HepG2 (cell line): ENCODE measurements at regions not wholly inside any gene's neighbourhood (a gene's known extent, or its start where the extent isn't known, plus 50 kb on each side); places are given as distances from the start of the nearest gene placed in this dataset.

Source experiments
- ATAC-seq: fragments of 200-7000 bp; cut with Tn5 transposase; 3 replicates; pipeline ENCODE4 v1.9.1; 2020; ENCODE audit warnings: mild to moderate bottlenecking, moderate library complexity
- BruUV-seq: library from RNA; stranded (reverse); fragments of 400-500 nt; replicated peaks from 2 replicates; lab custom pipeline; 2021; lab: Mats Ljungman, UMichigan
- CTCF ChIA-PET: fragments of 300-600 bp; formaldehyde crosslinking; extraction: SDS; loops from one replicate; lab custom pipeline; 2021; ENCODE audit warnings: low total read pairs, inconsistent platforms, low intra/inter-chr PET ratio; lab: Yijun Ruan, JAX
- POLR2A ChIA-PET: fragments of 350-600 bp; sonication (Branson Sonifier 250); formaldehyde crosslinking; loops from one replicate; lab custom pipeline; 2020; ENCODE audit warnings: antibody characterized with exemption, inconsistent platforms; lab: Yijun Ruan, JAX
- DNase-seq: peaks from one replicate; pipeline ENCODE4 v3.0.0-alpha.2; 2015; ENCODE audit warnings: low spot score
- FAIRE-seq: peaks from 3 replicates; lab custom pipeline; 2011; peaks lifted over from hg19 to GRCh38; lab: Jason Lieb, UNC
- H2AFZ ChIP-seq: one replicate; pipeline ENCODE4 v1.6.1; 2011; ENCODE audit warnings: low read length, inconsistent platforms
- H3K27ac ChIP-seq: fragments of 300-600 bp; 3 replicates; pipeline ENCODE4 v1.8.0; 2011; ENCODE audit warnings: mixed run types, mild to moderate bottlenecking, mixed read lengths, low read length, inconsistent platforms; ENCODE audit not compliant: insufficient read depth; ENCODE audit errors: extremely low read length
- H3K27me3 ChIP-seq, 2 experiments: fragments of 200-600 bp in 1 of 2; 2 replicates in 1 of 2; 3 replicates in 1 of 2; pipeline versions ENCODE4 v1.6.0 to v1.8.0; 2011; ENCODE audit warnings: low read length in 2 of 2, mild to moderate bottlenecking in 2 of 2, moderate library complexity in 2 of 2, inconsistent platforms in 1 of 2; ENCODE audit not compliant: insufficient read depth in 2 of 2, control insufficient read depth in 1 of 2
- H3K36me3 ChIP-seq, 2 experiments: fragments of 200-600 bp in 1 of 2; replicated peaks in 1 of 2; 2 replicates in 1 of 2; 3 replicates in 1 of 2; pipeline versions ENCODE4 v1.5.1 to v1.8.0; 2011; ENCODE audit warnings: low read length in 2 of 2, inconsistent platforms in 1 of 2; ENCODE audit not compliant: insufficient read depth in 2 of 2, control insufficient read depth in 1 of 2
- H3K4me1 ChIP-seq: 2 replicates; pipeline ENCODE4 v1.5.1; 2012; ENCODE audit warnings: low read length, inconsistent platforms; ENCODE audit not compliant: insufficient read depth
- H3K4me2 ChIP-seq: 2 replicates; pipeline ENCODE4 v1.6.0; 2011; ENCODE audit warnings: low read depth, low read length, inconsistent platforms
- H3K4me3 ChIP-seq, 3 experiments: fragments of 200-600 bp in 1 of 3; sonication (generic), shearing (Covaris generic) in 1 of 3; replicated peaks in 1 of 3; 2 replicates each; pipeline ENCODE4 v1.5.1; 2011 to 2016; ENCODE audit warnings: low read length in 3 of 3, inconsistent platforms in 2 of 3, low read depth in 2 of 3, mild to moderate bottlenecking in 2 of 3, control low read depth in 1 of 3, mixed read lengths in 1 of 3; ENCODE audit not compliant: insufficient read depth in 1 of 3
- H3K79me2 ChIP-seq: one replicate; pipeline ENCODE4 v1.6.1; 2011; ENCODE audit warnings: low read length, inconsistent platforms; ENCODE audit not compliant: insufficient read depth
- H3K9ac ChIP-seq: 2 replicates; pipeline ENCODE4 v1.6.0; 2011; ENCODE audit warnings: mild to moderate bottlenecking, low read depth, low read length, inconsistent platforms; ENCODE audit not compliant: insufficient read depth
- H3K9me3 ChIP-seq: 2 replicates; pipeline ENCODE4 v1.5.1; 2012; ENCODE audit warnings: mild to moderate bottlenecking, low read length
- H4K20me1 ChIP-seq: 2 replicates; pipeline ENCODE4 v1.6.0; 2011; ENCODE audit warnings: inconsistent platforms, mild to moderate bottlenecking, low read length, moderate library complexity; ENCODE audit not compliant: insufficient read depth
- CBFB ChIP-seq: sonication (generic); formaldehyde crosslinking; IDR thresholded peaks from 2 replicates; pipeline ENCODE4 v1.4.0; 2020; ENCODE audit warnings: missing genetic modification reagents
- ETV6 ChIP-seq: sonication (generic); formaldehyde crosslinking; conservative IDR thresholded peaks from 2 replicates; pipeline ENCODE4 v1.4.0; 2020; ENCODE audit warnings: missing genetic modification reagents
- EZH2 ChIP-seq: conservative IDR thresholded peaks from 2 replicates; pipeline ENCODE4 v1.6.1; 2012; ENCODE audit warnings: mild to moderate bottlenecking, low read depth, low read length, moderate library complexity
- FOXO1 ChIP-seq: sonication (generic); formaldehyde crosslinking; IDR thresholded peaks from 2 replicates; pipeline ENCODE4 v1.4.0; 2020; ENCODE audit warnings: missing genetic modification reagents
- KMT2B ChIP-seq: IDR thresholded peaks from 2 replicates; pipeline ENCODE4 v1.6.1; 2016; ENCODE audit warnings: missing genetic modification reagents, missing compliant biosample characterization
- ZEB1 ChIP-seq: IDR thresholded peaks from 2 replicates; pipeline ENCODE4 v1.6.1; 2012; ENCODE audit warnings: mild to moderate bottlenecking, low read depth, inconsistent platforms; ENCODE audit not compliant: insufficient replicate concordance
- ZNF138 ChIP-seq: sonication (generic); formaldehyde crosslinking; IDR thresholded peaks from 2 replicates; pipeline ENCODE4 v1.5.0; 2020; ENCODE audit warnings: mild to moderate bottlenecking, low read depth, missing genetic modification reagents
- ZNF282 ChIP-seq: fragments of 450-650 bp; IDR thresholded peaks from 2 replicates; pipeline ENCODE4 v1.6.1; 2018; ENCODE audit not compliant: partially characterized antibody
- ZNF383 ChIP-seq: sonication (generic); formaldehyde crosslinking; IDR thresholded peaks from 2 replicates; pipeline ENCODE4 v1.4.0; 2020; ENCODE audit warnings: missing genetic modification reagents, mild to moderate bottlenecking, borderline replicate concordance
- ZNF878 ChIP-seq: sonication (generic); formaldehyde crosslinking; IDR thresholded peaks from 2 replicates; pipeline ENCODE4 v1.8.1; 2023; ENCODE audit warnings: mild to moderate bottlenecking, missing genetic modification reagents, moderate library complexity
- WGBS: methylation state at CpG from one replicate; pipeline ENCODE4 v1.1.6; 2017; ENCODE audit warnings: low lambda C conversion rate; 5-methylcytosine and 5-hydroxymethylcytosine counted together
- in situ Hi-C: cut with HindIII; loops from 2 replicates; pipeline ENCODE4 v1.10.0; 2017; ENCODE audit warnings: low pct_unique_long_range_greater_than_20kb; ENCODE audit not compliant: extremely low pct_ligation_motif_present
- intact Hi-C: fragments of 100-400 bp; cut with micrococcal nuclease; formaldehyde crosslinking; loops from one replicate; pipeline ENCODE4 v1.10.0; 2022; ENCODE audit not compliant: unreplicated experiment
- TF ChIP-seq, protein P1 (sequence below): sonication (generic); formaldehyde crosslinking; IDR thresholded peaks from 2 replicates; pipeline ENCODE4 v1.5.0; 2020; ENCODE audit warnings: mild to moderate bottlenecking, low read depth, missing genetic modification reagents, borderline replicate concordance
- TF ChIP-seq, protein P2 (sequence below): sonication (generic); formaldehyde crosslinking; IDR thresholded peaks from 2 replicates; pipeline ENCODE4 v1.5.0; 2020; ENCODE audit warnings: missing genetic modification reagents, mild to moderate bottlenecking, borderline replicate concordance
- TF ChIP-seq, protein P3 (sequence below): sonication (generic); formaldehyde crosslinking; IDR thresholded peaks from 2 replicates; pipeline ENCODE4 v1.5.0; 2020; ENCODE audit warnings: missing genetic modification reagents

DNA sequence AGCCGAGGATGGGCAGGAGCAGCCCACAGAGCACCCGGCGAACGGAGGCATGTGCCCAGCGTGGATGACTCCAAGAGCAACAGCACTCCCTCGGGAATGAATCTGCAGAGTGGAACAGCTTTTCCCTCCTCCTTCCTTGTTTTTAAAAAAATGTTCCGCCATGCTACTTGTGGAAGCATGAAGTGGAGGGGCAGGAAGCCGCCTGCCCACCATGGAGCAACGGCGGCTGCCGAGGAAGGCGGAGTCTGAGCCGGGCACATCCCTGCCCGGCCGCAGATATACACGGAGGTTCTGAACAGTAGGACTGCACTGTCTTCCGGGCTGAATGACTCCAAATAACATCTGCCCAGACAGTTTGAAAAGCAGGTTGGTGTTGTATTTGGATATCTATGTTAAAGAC, 65.2 kb downstream of the SOX1 start (continued):
- TF ChIP-seq, protein P1, sequence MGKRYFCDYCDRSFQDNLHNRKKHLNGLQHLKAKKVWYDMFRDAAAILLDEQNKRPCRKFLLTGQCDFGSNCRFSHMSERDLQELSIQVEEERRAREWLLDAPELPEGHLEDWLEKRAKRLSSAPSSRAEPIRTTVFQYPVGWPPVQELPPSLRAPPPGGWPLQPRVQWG (CRISPR knock-in tag): no peak
- no peak for TF ChIP-seq FOXO1 (CRISPR knock-in tag)
- TF ChIP-seq KMT2B: no peak
- no peak for TF ChIP-seq ZEB1
- TF ChIP-seq, protein P2, sequence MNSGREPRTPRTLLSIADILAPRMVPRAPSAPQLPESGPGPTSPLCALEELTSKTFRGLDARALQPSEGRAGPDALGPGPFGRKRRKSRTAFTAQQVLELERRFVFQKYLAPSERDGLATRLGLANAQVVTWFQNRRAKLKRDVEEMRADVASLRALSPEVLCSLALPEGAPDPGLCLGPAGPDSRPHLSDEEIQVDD (CRISPR knock-in tag): no peak
- no peak for TF ChIP-seq EZH2
- no peak for TF ChIP-seq ZNF138 (CRISPR knock-in tag)
- no peak for TF ChIP-seq ZNF878 (CRISPR knock-in tag)
- TF ChIP-seq ZNF383 (CRISPR knock-in tag): no peak
- TF ChIP-seq, protein P3, sequence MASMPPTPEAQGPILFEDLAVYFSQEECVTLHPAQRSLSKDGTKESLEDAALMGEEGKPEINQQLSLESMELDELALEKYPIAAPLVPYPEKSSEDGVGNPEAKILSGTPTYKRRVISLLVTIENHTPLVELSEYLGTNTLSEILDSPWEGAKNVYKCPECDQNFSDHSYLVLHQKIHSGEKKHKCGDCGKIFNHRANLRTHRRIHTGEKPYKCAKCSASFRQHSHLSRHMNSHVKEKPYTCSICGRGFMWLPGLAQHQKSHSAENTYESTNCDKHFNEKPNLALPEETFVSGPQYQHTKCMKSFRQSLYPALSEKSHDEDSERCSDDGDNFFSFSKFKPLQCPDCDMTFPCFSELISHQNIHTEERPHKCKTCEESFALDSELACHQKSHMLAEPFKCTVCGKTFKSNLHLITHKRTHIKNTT (CRISPR knock-in tag): no peak
- TF ChIP-seq ZNF282: no peak

DNA sequence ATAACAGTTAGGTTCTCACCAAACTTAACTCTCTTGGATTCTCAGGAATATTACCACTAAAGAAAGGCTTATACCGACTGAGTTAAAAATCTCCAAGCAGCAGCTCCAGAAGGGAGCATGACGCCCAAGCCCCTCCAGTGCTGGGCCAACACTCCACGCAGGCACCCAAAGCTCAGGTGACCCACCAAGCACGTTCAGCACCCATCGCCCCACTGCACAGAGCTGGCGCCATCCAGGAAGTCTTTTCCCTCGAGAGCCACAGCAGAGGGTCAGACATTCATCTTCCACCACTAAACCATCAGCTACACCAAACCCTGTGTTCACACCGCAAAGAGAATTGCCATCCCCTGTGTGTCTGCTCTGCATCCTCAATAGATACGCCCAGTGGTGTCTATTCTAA, 65.7 kb downstream of the SOX1 start:
- BruUV-seq: no TSS peak
- WGBS: 19% methylated on average over 8 of the region's 9 CpGs
- no peak overlapping the region for H3K9ac ChIP-seq
- H3K27me3 ChIP-seq: peaks cover 4 to 69% of the 10 kb centered on the region in 2 experiments
- in situ Hi-C loops: no loop called here
- ATAC-seq: no peak
- H4K20me1 ChIP-seq: no peaks in the 10 kb centered on the region
- CTCF ChIA-PET: no interaction called here
- H3K36me3 ChIP-seq: no peaks in the 10 kb centered on the region
- no peak for TF ChIP-seq ETV6 (CRISPR knock-in tag)
- no peak for TF ChIP-seq CBFB
- TF ChIP-seq, all 625 proteins: peak for 0
- no peaks in the 10 kb centered on the region for H3K79me2 ChIP-seq
- H3K4me3 ChIP-seq: no peak overlapping the region
- H3K9me3 ChIP-seq: no peaks in the 10 kb centered on the region
- FAIRE-seq (no peak), DNase-seq (no peak)
- no peak overlapping the region for H3K27ac ChIP-seq
- POLR2A ChIA-PET: no interaction called here
- intact Hi-C loops: no loop called here
- H3K4me1 ChIP-seq: no peaks in the 10 kb centered on the region
- no peak overlapping the region for H2AFZ ChIP-seq
- H3K4me2 ChIP-seq: no peak overlapping the region
